Esophagus muscularis mucosa (tissue), 4 donors: ENCODE measurements at regions not wholly inside any gene's neighbourhood (a gene's known extent, or its start where the extent isn't known, plus 50 kb on each side); places are given as distances from the start of the nearest gene placed in this dataset.

Source experiments
- CTCF ChIP-seq, 3 experiments: fragments of 200-600 bp in 2 of 3; fragments of 450-650 bp in 1 of 3; sonication (generic) in 2 of 3; IDR thresholded peaks; one replicate each; pipeline ENCODE4 v1.5.1; 2017 to 2019; ENCODE audit warnings: antibody characterized with exemption in 3 of 3, mild to moderate bottlenecking in 2 of 3, moderate library complexity in 1 of 3
- EP300 ChIP-seq: sonication (generic); formaldehyde crosslinking; IDR thresholded peaks from one replicate; pipeline ENCODE4 v1.6.1; 2017; ENCODE audit warnings: antibody characterized with exemption
- POLR2AphosphoS5 ChIP-seq, 2 donors: sonication (generic); formaldehyde crosslinking; IDR thresholded peaks; one replicate each; pipeline ENCODE4 v1.6.1; 2017; ENCODE audit warnings: antibody characterized with exemption in 2 of 2

- TF ChIP-seq EP300 = no peak
- TF ChIP-seq CTCF (IDR thresholded peaks at IDR 0.05) = peak; percentile 17 to 42 (median 24)
- TF ChIP-seq POLR2AphosphoS5 (IDR thresholded peaks at IDR 0.05) = no peak
These were observed 612.1 kb downstream of the KCNJ3 start for GRCh38 chr2:155310589-155310988.
